ENCODE measurements at regions not wholly inside any gene's neighbourhood (a gene's known extent, or its start where the extent isn't known, plus 50 kb on each side); places are given as distances from the start of the nearest gene placed in this dataset.

DNA sequence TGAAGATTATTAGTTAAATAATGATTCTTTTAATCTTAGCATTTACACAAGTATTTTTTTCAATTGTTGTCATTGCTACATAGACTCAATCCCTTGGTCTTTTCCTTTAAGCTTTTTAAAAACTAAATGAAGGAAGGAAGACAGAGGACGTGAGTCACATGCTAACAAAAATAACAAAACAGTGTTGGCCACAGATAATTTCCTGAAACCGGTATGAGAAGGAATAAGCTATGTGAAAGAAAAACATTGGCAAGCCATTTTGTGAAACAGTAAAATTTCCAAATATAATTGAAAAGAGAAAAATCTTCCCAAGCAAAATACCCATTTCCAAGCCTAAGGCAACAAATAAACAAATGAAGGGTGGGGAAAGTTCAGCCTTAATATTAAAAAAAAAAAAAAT, 223.0 kb downstream of the AHR start:
- no peaks in the 10 kb centered on the region for H3K9me3 ChIP-seq
- no peaks in the 10 kb centered on the region for H3K27me3 ChIP-seq
- no peak for DNase-seq
- TF ChIP-seq, protein P1, sequence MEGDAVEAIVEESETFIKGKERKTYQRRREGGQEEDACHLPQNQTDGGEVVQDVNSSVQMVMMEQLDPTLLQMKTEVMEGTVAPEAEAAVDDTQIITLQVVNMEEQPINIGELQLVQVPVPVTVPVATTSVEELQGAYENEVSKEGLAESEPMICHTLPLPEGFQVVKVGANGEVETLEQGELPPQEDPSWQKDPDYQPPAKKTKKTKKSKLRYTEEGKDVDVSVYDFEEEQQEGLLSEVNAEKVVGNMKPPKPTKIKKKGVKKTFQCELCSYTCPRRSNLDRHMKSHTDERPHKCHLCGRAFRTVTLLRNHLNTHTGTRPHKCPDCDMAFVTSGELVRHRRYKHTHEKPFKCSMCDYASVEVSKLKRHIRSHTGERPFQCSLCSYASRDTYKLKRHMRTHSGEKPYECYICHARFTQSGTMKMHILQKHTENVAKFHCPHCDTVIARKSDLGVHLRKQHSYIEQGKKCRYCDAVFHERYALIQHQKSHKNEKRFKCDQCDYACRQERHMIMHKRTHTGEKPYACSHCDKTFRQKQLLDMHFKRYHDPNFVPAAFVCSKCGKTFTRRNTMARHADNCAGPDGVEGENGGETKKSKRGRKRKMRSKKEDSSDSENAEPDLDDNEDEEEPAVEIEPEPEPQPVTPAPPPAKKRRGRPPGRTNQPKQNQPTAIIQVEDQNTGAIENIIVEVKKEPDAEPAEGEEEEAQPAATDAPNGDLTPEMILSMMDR (IDR thresholded peaks at IDR 0.05) = no peak
- no peak overlapping the region for H3K4me3 ChIP-seq
- intact Hi-C loops (cut with DNase I; ENCODE audit: low total_unique reads) = no loop called here
- H3K36me3 ChIP-seq = no peaks in the 10 kb centered on the region
- peak overlapping the region; percentile 53 to 58 for H3K27ac ChIP-seq
- H3K4me1 ChIP-seq = peaks cover 0 to 38% (median 9%) of the 10 kb centered on the region in 4 donors

DNA sequence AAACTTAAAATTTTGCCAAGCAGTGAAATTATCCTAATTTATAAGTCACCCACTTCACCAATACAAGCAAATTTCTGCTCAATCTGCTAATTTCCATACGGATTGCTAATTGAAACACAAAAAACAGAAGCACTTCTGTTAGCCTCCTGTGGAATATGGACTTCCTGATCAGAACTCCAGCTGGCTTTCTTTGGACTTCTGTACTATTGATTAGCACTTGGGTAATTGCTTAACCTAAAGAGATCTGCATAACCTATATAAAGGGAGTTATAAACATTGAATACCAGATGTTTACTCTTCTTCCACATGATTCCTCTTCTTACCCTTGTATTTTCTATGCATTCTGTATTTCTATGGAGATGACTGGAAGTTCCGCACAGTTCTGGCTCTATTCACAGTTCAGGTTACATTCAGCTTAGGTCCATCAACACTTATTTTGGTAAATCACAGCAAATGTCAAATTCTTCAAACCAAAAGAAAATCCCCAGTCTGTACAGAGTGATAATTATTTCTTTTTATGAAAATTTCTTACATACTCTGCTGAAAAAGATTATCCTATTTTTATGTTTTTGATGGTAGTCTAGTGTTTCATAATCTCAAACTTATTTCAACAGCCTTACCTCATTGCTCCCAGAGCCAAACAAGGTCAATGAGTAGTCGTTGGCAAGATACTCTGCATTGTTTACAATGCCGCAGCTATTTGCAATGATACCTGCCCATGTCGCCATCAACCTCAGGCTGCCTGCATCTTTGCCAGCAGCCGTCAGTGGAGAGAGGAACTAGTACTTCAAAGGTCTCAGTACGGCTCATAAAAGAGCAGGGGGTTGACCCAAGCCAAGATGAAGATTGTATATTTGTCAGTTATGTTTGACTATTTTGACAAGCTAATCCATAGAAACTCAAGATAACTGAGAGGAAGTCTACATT, 225.6 kb downstream of the AHR start:
- TF ChIP-seq, protein P1 (IDR thresholded peaks at IDR 0.05) = no peak
- H3K9me3 ChIP-seq = no peaks in the 10 kb centered on the region
- peak in 1 of 2 donors; percentile 26 for DNase-seq
- peak overlapping the region; percentile 10 to 24 for H3K27ac ChIP-seq
- intact Hi-C loops (cut with DNase I; ENCODE audit: low total_unique reads) = no loop called here
- peaks cover 0 to 38% (median 9%) of the 10 kb centered on the region in 4 donors for H3K4me1 ChIP-seq
- no peaks in the 10 kb centered on the region for H3K27me3 ChIP-seq
- no peak overlapping the region for H3K4me3 ChIP-seq
- no peaks in the 10 kb centered on the region for H3K36me3 ChIP-seq

DNA sequence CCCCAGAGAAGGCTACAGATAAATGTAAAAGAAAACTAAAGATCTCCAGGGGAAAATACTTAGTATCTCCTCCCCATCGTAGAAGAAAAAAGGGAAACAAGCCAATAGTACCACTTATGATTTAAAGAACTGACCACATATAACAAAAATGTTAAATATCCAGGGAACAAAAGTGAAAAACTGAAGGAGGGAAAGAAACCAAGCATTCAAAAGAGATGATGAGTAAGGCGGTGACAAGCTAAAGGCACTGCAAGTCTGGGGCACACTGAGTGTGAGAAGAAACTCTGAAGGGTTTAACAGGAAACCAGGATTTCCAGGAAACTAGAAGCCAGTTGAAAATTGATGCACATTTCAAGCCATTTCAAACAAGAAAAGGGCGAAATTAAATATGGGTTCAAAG, 226.3 kb downstream of the AHR start:
- no peak for DNase-seq
- H3K4me1 ChIP-seq = peaks cover 0 to 41% (median 9%) of the 10 kb centered on the region in 4 donors
- intact Hi-C loops (cut with DNase I; ENCODE audit: low total_unique reads) = no loop called here
- no peaks in the 10 kb centered on the region for H3K36me3 ChIP-seq
- no peak overlapping the region for H3K4me3 ChIP-seq
- no peaks in the 10 kb centered on the region for H3K27me3 ChIP-seq
- no peak overlapping the region for H3K27ac ChIP-seq
- TF ChIP-seq, protein P1 (IDR thresholded peaks at IDR 0.05) = no peak
- no peaks in the 10 kb centered on the region for H3K9me3 ChIP-seq

DNA sequence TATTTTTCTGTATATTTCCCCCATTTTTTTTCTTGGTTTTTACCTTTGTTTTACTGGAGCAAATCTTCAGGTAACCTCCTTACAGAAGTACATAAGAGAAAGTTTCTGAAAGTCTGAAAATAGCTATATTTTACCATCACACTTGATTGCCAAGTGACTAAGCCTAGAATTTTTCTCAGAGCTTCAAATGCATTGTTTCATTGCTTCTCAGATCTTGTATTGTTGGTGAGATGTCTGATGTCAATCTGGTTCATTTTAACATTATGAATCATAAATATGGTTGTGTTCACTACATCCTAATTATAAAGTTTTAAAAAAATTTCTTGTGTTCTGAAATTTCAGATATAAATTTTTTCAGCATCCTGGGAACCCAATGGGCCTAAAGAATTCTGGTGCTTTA, 228.2 kb downstream of the AHR start:
- H3K9me3 ChIP-seq = no peaks in the 10 kb centered on the region
- H3K36me3 ChIP-seq = no peaks in the 10 kb centered on the region
- DNase-seq = no peak
- no peaks in the 10 kb centered on the region for H3K27me3 ChIP-seq
- TF ChIP-seq, protein P1 (IDR thresholded peaks at IDR 0.05) = no peak
- intact Hi-C loops (cut with DNase I; ENCODE audit: low total_unique reads) = no loop called here
- H3K4me1 ChIP-seq = peaks cover 0 to 38% (median 5%) of the 10 kb centered on the region in 4 donors
- H3K27ac ChIP-seq = no peak overlapping the region
- H3K4me3 ChIP-seq = no peak overlapping the region

DNA sequence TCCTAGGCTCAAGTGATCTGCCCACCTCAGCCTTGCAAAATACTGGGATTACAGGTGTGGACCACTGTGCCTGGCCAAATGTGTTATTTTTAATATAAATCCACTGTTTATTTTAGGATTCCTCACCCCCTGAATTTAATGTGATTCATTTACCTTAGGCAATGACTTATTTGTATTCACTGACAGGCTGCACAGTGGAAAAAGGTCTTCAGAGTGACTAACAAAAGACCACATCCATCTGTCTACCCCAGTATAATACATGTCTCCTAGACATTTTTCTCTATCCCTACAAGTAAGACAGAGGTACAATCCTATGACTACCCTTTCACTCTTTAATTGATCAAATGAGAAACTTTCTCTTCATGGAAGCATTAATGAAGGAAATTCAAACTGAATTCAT, 230.2 kb downstream of the AHR start:
- intact Hi-C loops (cut with DNase I; ENCODE audit: low total_unique reads) = no loop called here
- no peak overlapping the region for H3K27ac ChIP-seq
- no peaks in the 10 kb centered on the region for H3K36me3 ChIP-seq
- TF ChIP-seq, protein P1 (IDR thresholded peaks at IDR 0.05) = no peak
- peaks cover 0 to 21% (median 3%) of the 10 kb centered on the region in 4 donors for H3K4me1 ChIP-seq
- H3K9me3 ChIP-seq = no peaks in the 10 kb centered on the region
- DNase-seq = no peak
- no peak overlapping the region for H3K4me3 ChIP-seq
- no peaks in the 10 kb centered on the region for H3K27me3 ChIP-seq

All from tibial artery (tissue), 4 donors.